Stimulated activated naive CD8-positive, alpha-beta T cell treated with anti-CD3 and anti-CD28 coated beads, Interleukin-15, amount 100 ng/mL, for 72 hours (primary cell): ENCODE measurements at regions not wholly inside any gene's neighbourhood (a gene's known extent, or its start where the extent isn't known, plus 50 kb on each side); places are given as distances from the start of the nearest gene placed in this dataset.

ENCODE experiments used
- ATAC-seq: fragments of 150-1000 bp; cut with Tn5 transposase; 2 replicates; pipeline ENCODE4 v1.10.0; 2021; ENCODE audit warnings: mild to moderate bottlenecking, moderate library complexity
- DNase-seq, 2 donors: peaks; one replicate each; pipeline ENCODE4 v3.0.0; 2021 to 2022
- H3K27ac Mint-ChIP-seq, 2 donors: one replicate each; pipeline ENCODE4 v1.8.0; 2022; ENCODE audit warnings: mild to moderate bottlenecking in 2 of 2, mixed read lengths in 2 of 2, moderate library complexity in 2 of 2
- H3K27me3 Mint-ChIP-seq: one replicate; pipeline ENCODE4 v1.8.0; 2022; ENCODE audit warnings: mixed read lengths
- H3K4me1 Mint-ChIP-seq: one replicate; pipeline ENCODE4 v1.8.0; 2022; ENCODE audit warnings: mild to moderate bottlenecking, mixed read lengths
- H3K4me3 Mint-ChIP-seq, 2 donors: one replicate each; pipeline ENCODE4 v1.8.0; 2022; ENCODE audit warnings: mild to moderate bottlenecking in 2 of 2, mixed read lengths in 2 of 2, moderate library complexity in 1 of 2
- H3K9me3 Mint-ChIP-seq, 2 donors: one replicate each; pipeline ENCODE4 v1.8.0; 2022; ENCODE audit warnings: mixed read lengths in 2 of 2

DNA sequence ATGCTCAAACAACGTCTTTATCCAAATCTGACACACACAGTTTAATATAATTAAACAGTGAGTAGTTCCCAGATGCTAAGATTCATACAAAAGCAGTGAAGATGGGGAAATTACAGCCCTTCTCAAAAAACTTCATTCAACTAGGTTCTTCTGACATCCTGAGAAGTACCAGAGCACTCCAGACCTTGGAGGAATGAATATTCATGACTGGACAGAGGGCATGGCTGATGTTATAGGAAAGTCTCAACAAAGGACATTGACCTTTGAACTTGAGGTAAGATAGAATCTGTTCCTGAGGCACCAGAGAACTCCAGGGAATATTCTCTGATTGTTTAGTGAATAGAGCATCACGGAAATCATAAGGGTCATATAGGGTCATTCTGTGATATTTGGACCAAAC is 106.4 kb upstream of the SLC5A12 start:
- no peaks in the 10 kb centered on the region for H3K27me3 Mint-ChIP-seq
- DNase-seq (no peak), ATAC-seq (no peak)
- H3K4me3 Mint-ChIP-seq = no peak overlapping the region
- peaks cover 10 to 18% of the 10 kb centered on the region in 2 donors for H3K9me3 Mint-ChIP-seq
- H3K4me1 Mint-ChIP-seq = no peaks in the 10 kb centered on the region
- H3K27ac Mint-ChIP-seq = no peak overlapping the region

DNA sequence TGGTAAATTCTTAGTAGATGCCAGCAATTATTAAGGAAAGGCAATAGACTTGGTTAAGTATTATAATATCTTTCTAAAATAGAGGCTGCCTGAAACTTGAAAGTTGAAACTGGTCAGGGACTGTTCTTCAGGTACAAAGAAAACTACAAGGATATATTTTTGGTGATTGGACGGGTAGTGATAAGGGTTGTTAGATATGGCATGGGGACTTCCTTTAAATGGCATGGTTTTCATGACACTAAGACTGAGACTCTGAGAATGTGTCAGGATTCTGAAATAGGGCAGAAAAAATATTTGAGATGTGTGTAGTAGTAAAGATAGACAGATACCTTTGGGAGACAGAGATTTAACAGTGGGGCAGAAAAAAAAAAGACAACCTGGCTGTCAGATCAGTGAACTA is 108.4 kb upstream of the SLC5A12 start:
- H3K4me1 Mint-ChIP-seq = no peaks in the 10 kb centered on the region
- peaks cover under 1 to 4% of the 10 kb centered on the region in 2 donors for H3K9me3 Mint-ChIP-seq
- ATAC-seq (no peak), DNase-seq (no peak)
- no peak overlapping the region for H3K27ac Mint-ChIP-seq
- no peak overlapping the region for H3K4me3 Mint-ChIP-seq
- no peaks in the 10 kb centered on the region for H3K27me3 Mint-ChIP-seq

- no peaks in the 10 kb centered on the region for H3K27me3 Mint-ChIP-seq
- H3K4me1 Mint-ChIP-seq = no peaks in the 10 kb centered on the region
- peaks cover 0 to 4% of the 10 kb centered on the region in 2 donors for H3K9me3 Mint-ChIP-seq
- ATAC-seq (no peak), DNase-seq (no peak)
- no peak overlapping the region for H3K27ac Mint-ChIP-seq
- no peak overlapping the region for H3K4me3 Mint-ChIP-seq
Observed at GRCh38 chr11:26830757-26831156, 108.9 kb upstream of the SLC5A12 start.

- Mint-ChIP-seq H3K27me3 (no peaks in the 10 kb centered on the region), H3K9me3 (peaks cover 0 to 4% of the 10 kb centered on the region in 2 donors), H3K4me1 (no peaks in the 10 kb centered on the region), H3K27ac (no peak overlapping the region), H3K4me3 (no peak overlapping the region)
- DNase-seq (no peak), ATAC-seq (no peak)
Observed at GRCh38 chr11:26834601-26835000, 112.7 kb upstream of the SLC5A12 start.

- Mint-ChIP-seq H3K27me3 (no peaks in the 10 kb centered on the region), H3K4me3 (no peak overlapping the region), H3K4me1 (no peaks in the 10 kb centered on the region)
Observed at GRCh38 chr11:26835611-26836010, 113.8 kb upstream of the SLC5A12 start.

DNA sequence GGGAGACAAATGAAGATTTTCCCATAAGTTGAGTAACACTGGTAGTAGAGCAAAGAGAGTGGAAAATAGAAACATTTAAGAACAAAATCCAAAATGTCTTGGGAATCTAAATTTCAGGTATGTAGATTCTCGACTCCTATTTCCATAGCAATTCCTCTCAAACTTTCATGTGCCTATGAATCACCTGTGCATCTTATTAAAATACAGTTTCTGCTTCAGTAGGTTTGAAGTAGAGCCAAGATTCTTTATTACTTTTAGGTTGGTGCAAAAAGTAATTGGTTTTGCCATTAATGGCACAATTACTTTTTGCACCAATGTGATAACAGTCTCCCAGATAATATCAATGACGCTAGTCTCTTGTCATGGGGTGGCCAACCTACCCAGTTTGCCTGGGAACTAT is 115.3 kb upstream of the SLC5A12 start:
- peaks cover 9 to 11% of the 10 kb centered on the region in 2 donors for H3K9me3 Mint-ChIP-seq
- DNase-seq = no peak
- H3K4me1 Mint-ChIP-seq = no peaks in the 10 kb centered on the region
- no peak overlapping the region for H3K27ac Mint-ChIP-seq
- H3K4me3 Mint-ChIP-seq = no peak overlapping the region
- ATAC-seq = no peak
- H3K27me3 Mint-ChIP-seq = no peaks in the 10 kb centered on the region

More at GRCh38 chr11:26835611-26836010, 113.8 kb upstream of the SLC5A12 start:
- Mint-ChIP-seq H3K27ac (no peak overlapping the region), H3K9me3 (peaks cover 4 to 5% of the 10 kb centered on the region in 2 donors)
- DNase-seq (no peak), ATAC-seq (no peak)

- Mint-ChIP-seq H3K4me3 (no peak overlapping the region), H3K9me3 (peaks cover 5 to 16% of the 10 kb centered on the region in 2 donors), H3K27me3 (no peaks in the 10 kb centered on the region), H3K27ac (no peak overlapping the region), H3K4me1 (no peaks in the 10 kb centered on the region)
- DNase-seq (no peak), ATAC-seq (no peak)
Observed at GRCh38 chr11:26839911-26840698, 118.2 kb upstream of the SLC5A12 start.

DNA sequence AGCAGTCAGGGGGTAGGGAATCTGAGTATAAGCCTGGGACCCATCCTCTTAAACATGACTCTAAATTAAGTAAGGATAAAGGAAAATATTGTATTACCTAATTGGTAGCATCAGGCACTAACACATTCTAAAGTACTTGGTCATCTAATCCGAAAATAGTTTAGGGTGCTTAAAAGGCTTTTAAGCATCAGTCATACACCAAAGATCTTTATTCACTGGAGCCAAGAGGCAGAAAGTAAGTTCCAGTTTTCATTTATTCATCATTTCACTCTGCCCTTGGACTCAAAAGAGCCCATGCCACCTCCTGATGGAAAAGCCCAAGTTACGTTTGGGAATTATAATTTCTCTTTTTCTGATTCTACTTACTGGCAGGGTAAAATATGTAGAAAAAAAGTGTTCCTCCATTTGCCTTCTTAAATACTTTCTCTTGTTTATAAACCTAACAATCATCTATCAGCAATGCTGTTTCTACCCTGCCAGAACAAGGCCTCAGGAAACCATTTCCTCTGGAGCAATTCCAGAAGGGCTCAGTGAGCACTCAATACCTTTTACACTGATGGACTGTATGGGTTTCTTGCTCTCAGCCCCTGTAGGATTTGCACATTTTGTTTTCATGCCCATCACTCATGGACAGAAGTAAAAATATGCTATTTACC is 120.1 kb upstream of the SLC5A12 start:
- no peak overlapping the region for H3K4me3 Mint-ChIP-seq
- H3K27me3 Mint-ChIP-seq = no peaks in the 10 kb centered on the region
- H3K9me3 Mint-ChIP-seq = peaks cover 5 to 16% of the 10 kb centered on the region in 2 donors
- no peaks in the 10 kb centered on the region for H3K4me1 Mint-ChIP-seq
- no peak overlapping the region for H3K27ac Mint-ChIP-seq
- ATAC-seq (no peak), DNase-seq (no peak)

- Mint-ChIP-seq H3K27me3 (no peaks in the 10 kb centered on the region), H3K9me3 (peaks cover 5 to 16% of the 10 kb centered on the region in 2 donors), H3K27ac (no peak overlapping the region), H3K4me1 (no peaks in the 10 kb centered on the region), H3K4me3 (no peak overlapping the region)
- DNase-seq = no peak
- no peak for ATAC-seq
Observed at GRCh38 chr11:26842478-26843282, 120.8 kb upstream of the SLC5A12 start.

DNA sequence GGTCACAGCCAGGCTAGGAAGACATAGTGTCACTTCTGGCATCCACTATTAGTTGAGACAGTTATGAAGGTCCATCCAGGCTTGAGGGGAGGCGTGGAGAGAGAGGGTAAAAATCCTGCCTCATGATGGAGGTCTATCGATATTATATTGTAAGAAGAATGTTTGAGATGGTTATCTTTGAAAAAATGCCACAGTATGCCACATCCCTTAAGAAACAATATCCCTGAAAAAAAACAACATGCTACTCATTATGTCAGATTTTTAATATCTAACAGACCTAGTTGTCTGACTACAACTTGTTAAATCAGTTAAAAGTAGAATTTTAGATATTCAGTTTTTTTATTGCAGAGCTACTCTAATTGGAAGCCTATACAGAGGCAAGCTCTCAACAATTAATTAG is 121.7 kb upstream of the SLC5A12 start:
- H3K27ac Mint-ChIP-seq = no peak overlapping the region
- H3K4me1 Mint-ChIP-seq = no peaks in the 10 kb centered on the region
- no peaks in the 10 kb centered on the region for H3K27me3 Mint-ChIP-seq
- ATAC-seq (no peak), DNase-seq (no peak)
- no peak overlapping the region for H3K4me3 Mint-ChIP-seq
- peaks cover 5 to 16% of the 10 kb centered on the region in 2 donors for H3K9me3 Mint-ChIP-seq

DNA sequence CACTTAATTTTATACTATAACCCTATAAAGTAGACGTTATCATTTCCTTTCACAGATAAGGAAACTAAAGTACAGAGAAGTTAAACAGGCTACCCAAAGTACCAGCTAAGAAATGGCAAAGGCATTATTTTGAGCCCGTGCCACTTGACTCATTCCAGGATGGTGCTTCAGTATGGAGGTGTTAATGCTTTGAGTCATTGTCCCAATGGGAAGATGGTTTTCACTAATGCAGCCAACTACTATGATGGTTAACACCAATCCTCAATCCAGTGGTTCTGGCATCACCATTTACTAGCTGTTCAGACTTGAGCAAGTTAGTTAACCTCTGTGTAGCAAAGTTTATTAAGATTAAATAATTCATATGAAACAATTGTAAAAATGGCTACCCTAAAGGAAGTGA is 123.1 kb upstream of the SLC5A12 start:
- Mint-ChIP-seq H3K4me3 (no peak overlapping the region), H3K9me3 (peaks cover 5 to 16% of the 10 kb centered on the region in 2 donors), H3K27ac (no peak overlapping the region), H3K4me1 (no peaks in the 10 kb centered on the region), H3K27me3 (no peaks in the 10 kb centered on the region)
- DNase-seq (no peak), ATAC-seq (no peak)

DNA sequence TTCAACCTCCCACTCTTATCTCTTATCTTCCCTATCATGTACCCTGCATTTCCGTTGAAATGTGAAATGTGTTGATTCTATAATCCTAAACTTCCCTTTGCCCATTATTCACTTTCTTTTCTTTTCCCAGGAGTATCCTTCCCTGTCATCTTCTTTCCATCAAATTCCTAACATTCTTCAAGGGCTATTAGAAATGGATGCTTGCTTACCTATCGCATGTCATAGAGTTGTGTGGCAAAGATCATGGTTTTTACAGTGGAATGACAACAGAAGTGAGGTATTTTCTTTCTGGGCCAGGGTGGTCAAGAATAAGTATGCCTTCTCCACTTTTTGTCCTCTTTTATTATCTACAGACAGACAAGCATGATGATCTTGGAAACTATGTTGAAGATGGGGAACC is 124.4 kb upstream of the SLC5A12 start:
- DNase-seq = no peak
- H3K9me3 Mint-ChIP-seq = peaks cover under 1 to 5% of the 10 kb centered on the region in 2 donors
- H3K27me3 Mint-ChIP-seq = no peaks in the 10 kb centered on the region
- no peak overlapping the region for H3K4me3 Mint-ChIP-seq
- H3K4me1 Mint-ChIP-seq = no peaks in the 10 kb centered on the region
- ATAC-seq = no peak
- no peak overlapping the region for H3K27ac Mint-ChIP-seq

GRCh38 chr11:26847459-26847858 is 125.6 kb upstream of the SLC5A12 start:
- Mint-ChIP-seq H3K4me1 (no peaks in the 10 kb centered on the region), H3K27ac (no peak overlapping the region), H3K4me3 (no peak overlapping the region), H3K9me3 (peaks cover 0 to 5% of the 10 kb centered on the region in 2 donors), H3K27me3 (no peaks in the 10 kb centered on the region)
- no peak for DNase-seq
- no peak for ATAC-seq

DNA sequence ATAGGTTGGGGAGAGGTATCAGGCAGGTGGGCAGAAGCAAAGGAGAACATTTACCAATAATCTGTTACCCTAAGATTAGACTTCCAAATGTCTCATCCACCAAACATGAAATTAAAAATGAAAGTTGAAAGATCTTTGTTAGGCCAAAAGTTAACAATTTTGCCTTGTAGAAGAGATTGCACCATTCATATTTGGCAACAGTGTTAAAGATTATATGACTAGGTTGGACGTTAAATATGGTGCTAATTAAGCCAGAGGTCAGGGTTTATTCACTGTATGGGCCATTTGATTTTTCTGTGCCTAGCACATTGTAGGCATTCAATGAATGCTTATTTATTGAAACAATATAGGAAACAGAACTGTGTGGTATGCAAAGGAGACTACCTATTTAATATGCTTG is 126.1 kb upstream of the SLC5A12 start:
- no peak overlapping the region for H3K27ac Mint-ChIP-seq
- H3K27me3 Mint-ChIP-seq = no peaks in the 10 kb centered on the region
- DNase-seq (no peak), ATAC-seq (no peak)
- peaks cover 0 to 5% of the 10 kb centered on the region in 2 donors for H3K9me3 Mint-ChIP-seq
- no peaks in the 10 kb centered on the region for H3K4me1 Mint-ChIP-seq
- H3K4me3 Mint-ChIP-seq = no peak overlapping the region

- Mint-ChIP-seq H3K27ac (no peak overlapping the region), H3K9me3 (no peaks in the 10 kb centered on the region), H3K27me3 (no peaks in the 10 kb centered on the region), H3K4me1 (no peaks in the 10 kb centered on the region), H3K4me3 (no peak overlapping the region)
- no peak for ATAC-seq
- no peak for DNase-seq
Observed at GRCh38 chr11:26849036-26849435, 127.2 kb upstream of the SLC5A12 start.

- Mint-ChIP-seq H3K27ac (no peak overlapping the region), H3K9me3 (no peaks in the 10 kb centered on the region), H3K27me3 (no peaks in the 10 kb centered on the region), H3K4me1 (no peaks in the 10 kb centered on the region), H3K4me3 (no peak overlapping the region)
- ATAC-seq (no peak), DNase-seq (no peak)
Observed at GRCh38 chr11:26851291-26851690, 129.4 kb upstream of the SLC5A12 start.
